Left lung (tissue), 4 donors: ENCODE measurements at regions not wholly inside any gene's neighbourhood (a gene's known extent, or its start where the extent isn't known, plus 50 kb on each side); places are given as distances from the start of the nearest gene placed in this dataset.

Experiments
- ATAC-seq: fragments of 200-7000 bp; cut with Tn5 transposase; one replicate; pipeline ENCODE4 v1.9.1; 2020; ENCODE audit warnings: moderate library complexity
- DNase-seq, 4 donors: peaks; one replicate each; pipeline ENCODE4 v3.0.0-alpha.2; 2013 to 2020
- H3K27ac ChIP-seq, 2 donors: fragments of 200-600 bp; sonication (generic) in 1 of 2; one replicate each; pipeline versions ENCODE4 v1.5.0 to v1.8.0; 2020 to 2021
- H3K27me3 ChIP-seq, 2 donors: fragments of 200-600 bp; sonication (generic) in 1 of 2; one replicate each; pipeline versions ENCODE4 v1.5.0 to v1.8.0; 2020 to 2021
- H3K36me3 ChIP-seq, 2 donors: fragments of 200-600 bp; sonication (generic) in 1 of 2; one replicate each; pipeline versions ENCODE4 v1.5.0 to v1.8.0; 2020 to 2021
- H3K4me1 ChIP-seq, 2 donors: fragments of 200-600 bp; one replicate each; pipeline ENCODE4 v1.8.0; 2021
- H3K4me3 ChIP-seq, 2 donors: fragments of 200-600 bp; sonication (generic) in 1 of 2; one replicate each; pipeline versions ENCODE4 v1.5.0 to v1.8.0; 2020 to 2021; ENCODE audit warnings: mild to moderate bottlenecking in 1 of 2
- H3K9me3 ChIP-seq, 2 donors: fragments of 200-600 bp; sonication (generic) in 1 of 2; one replicate each; pipeline versions ENCODE4 v1.5.0 to v1.8.0; 2020 to 2021
- CTCF ChIP-seq, 2 donors: fragments of 200-600 bp; sonication (generic) in 1 of 2; IDR thresholded peaks; one replicate each; pipeline versions ENCODE4 v1.5.0 to v1.8.0; 2021; ENCODE audit warnings: antibody characterized with exemption in 2 of 2
- intact Hi-C, 2 donors: fragments of 100-400 bp; cut with DNase I; formaldehyde crosslinking; loops; one replicate each; pipeline versions ENCODE4 v1.11.2 to v1.14.2; 2022
- donor health status: DM: no; HTN: yes; CAD: no.
- donor health status: DM: no; HTN: no; CAD: no.

- Histone ChIP-seq H3K4me3 (no peak overlapping the region), H3K9me3 (no peaks in the 10 kb centered on the region), H3K27ac (no peak overlapping the region), H3K27me3 (peaks cover 0 to 20% of the 10 kb centered on the region in 2 donors), H3K4me1 (peaks cover 0 to 17% of the 10 kb centered on the region in 2 donors), H3K36me3 (no peaks in the 10 kb centered on the region)
- no peak for TF ChIP-seq CTCF (IDR thresholded peaks at IDR 0.05)
- ATAC-seq (no peak), DNase-seq (peak in 1 of 4 donors; percentile 16)
- intact Hi-C loops = no loop called here
These were observed 52.7 kb upstream of the WNT7B start for GRCh38 chr22:46029574-46030200.

- Histone ChIP-seq H3K9me3 (no peaks in the 10 kb centered on the region), H3K4me1 (peaks cover 0 to 24% of the 10 kb centered on the region in 2 donors), H3K4me3 (no peak overlapping the region), H3K27ac (no peak overlapping the region), H3K27me3 (peaks cover 0 to 20% of the 10 kb centered on the region in 2 donors), H3K36me3 (no peaks in the 10 kb centered on the region)
- ATAC-seq = no peak
- DNase-seq = peak in 1 of 4 donors; percentile 11
- intact Hi-C loops = no loop called here
- TF ChIP-seq CTCF (IDR thresholded peaks at IDR 0.05) = no peak
These were observed 53.4 kb upstream of the WNT7B start for GRCh38 chr22:46030231-46030880.

GRCh38 chr22:46031066-46031465, 54.1 kb upstream of the WNT7B start:
- H3K27me3 ChIP-seq = peaks cover 0 to 19% of the 10 kb centered on the region in 2 donors
- H3K36me3 ChIP-seq = no peaks in the 10 kb centered on the region
- ATAC-seq (no peak), DNase-seq (peak in 1 of 4 donors; percentile 20)
- intact Hi-C loops = no loop called here
- no peaks in the 10 kb centered on the region for H3K9me3 ChIP-seq
- no peak overlapping the region for H3K4me3 ChIP-seq
- no peak for TF ChIP-seq CTCF (IDR thresholded peaks at IDR 0.05)
- H3K4me1 ChIP-seq = peaks cover 0 to 24% of the 10 kb centered on the region in 2 donors
- H3K27ac ChIP-seq = no peak overlapping the region

GRCh38 chr22:46031557-46031956, 54.6 kb upstream of the WNT7B start:
- ATAC-seq (no peak), DNase-seq (peak in 1 of 4 donors; percentile 12)
- no peak overlapping the region for H3K27ac ChIP-seq
- no peak for TF ChIP-seq CTCF (IDR thresholded peaks at IDR 0.05)
- no peaks in the 10 kb centered on the region for H3K36me3 ChIP-seq
- intact Hi-C loops = no loop called here
- H3K4me1 ChIP-seq = peaks cover 2 to 25% of the 10 kb centered on the region in 2 donors
- H3K4me3 ChIP-seq = no peak overlapping the region
- H3K9me3 ChIP-seq = no peaks in the 10 kb centered on the region
- H3K27me3 ChIP-seq = peaks cover 0 to 14% of the 10 kb centered on the region in 2 donors

- intact Hi-C loops = no loop called here
- no peaks in the 10 kb centered on the region for H3K9me3 ChIP-seq
- no peak overlapping the region for H3K4me3 ChIP-seq
- no peak overlapping the region for H3K27ac ChIP-seq
- peaks cover 6 to 25% of the 10 kb centered on the region in 2 donors for H3K4me1 ChIP-seq
- H3K36me3 ChIP-seq = no peaks in the 10 kb centered on the region
- ATAC-seq = no peak
- TF ChIP-seq CTCF (IDR thresholded peaks at IDR 0.05) = no peak
- peaks cover 0 to 8% of the 10 kb centered on the region in 2 donors for H3K27me3 ChIP-seq
- DNase-seq = peak in 1 of 4 donors; percentile 31
These were observed 55.2 kb upstream of the WNT7B start for GRCh38 chr22:46031965-46032851.
